ENCODE measurements at regions not wholly inside any gene's neighbourhood (a gene's known extent, or its start where the extent isn't known, plus 50 kb on each side); places are given as distances from the start of the nearest gene placed in this dataset.

- no peak for DNase-seq
Measured at GRCh38 chr7:22622116-22622785, 104.7 kb upstream of the IL6 start.

- DNase-seq, result no peak
Measured at GRCh38 chr7:22618528-22618927, 108.5 kb upstream of the IL6 start.

- DNase-seq, result no peak
Measured at GRCh38 chr7:22617166-22617565, 109.8 kb upstream of the IL6 start.

- DNase-seq, result no peak
Measured at GRCh38 chr7:22613496-22613895, 113.5 kb upstream of the IL6 start.

GRCh38 chr7:22612776-22613175, 112.8 kb upstream of the STEAP1B start:
- no peak for DNase-seq

GRCh38 chr7:22611758-22612079, 111.7 kb upstream of the STEAP1B start:
- no peak for DNase-seq

- DNase-seq, result no peak
Measured at GRCh38 chr7:22610951-22611757, 111.2 kb upstream of the STEAP1B start.

- no peak for DNase-seq
Measured at GRCh38 chr7:22610263-22610662, 110.3 kb upstream of the STEAP1B start.

- DNase-seq, result no peak
Measured at GRCh38 chr7:22607180-22607579, 107.2 kb upstream of the STEAP1B start.

- DNase-seq, result no peak
Measured at GRCh38 chr7:22604246-22604645, 104.3 kb upstream of the STEAP1B start.

GRCh38 chr7:22601812-22602565, 102.0 kb upstream of the STEAP1B start:
- DNase-seq, result no peak

GRCh38 chr7:22601408-22601807, 101.4 kb upstream of the STEAP1B start:
- DNase-seq, result no peak

- no peak for DNase-seq
Measured at GRCh38 chr7:22601003-22601402, 101.0 kb upstream of the STEAP1B start.

GRCh38 chr7:22598318-22598920, 98.4 kb upstream of the STEAP1B start:
- DNase-seq, result no peak

GRCh38 chr7:22597844-22598243, 97.9 kb upstream of the STEAP1B start:
- no peak for DNase-seq

GRCh38 chr7:22596763-22597400, 96.9 kb upstream of the STEAP1B start:
- DNase-seq, result no peak

GRCh38 chr7:22594020-22594419, 94.0 kb upstream of the STEAP1B start:
- no peak for DNase-seq

GRCh38 chr7:22591271-22591670, 91.3 kb upstream of the STEAP1B start:
- DNase-seq, result no peak

GRCh38 chr7:22589641-22590201, 89.7 kb upstream of the STEAP1B start:
- DNase-seq, result no peak

- DNase-seq, result no peak
Measured at GRCh38 chr7:22588351-22588750, 88.4 kb upstream of the STEAP1B start.

GRCh38 chr7:22587322-22587721, 87.3 kb upstream of the STEAP1B start:
- no peak for DNase-seq

- no peak for DNase-seq
Measured at GRCh38 chr7:22586786-22587140, 86.8 kb upstream of the STEAP1B start.

Measured in stimulated activated CD4-positive, alpha-beta T cell treated with anti-CD3 and anti-CD28 coated beads, Interleukin-2, amount 100 ng/mL, for 48 hours (primary cell).